ENCODE measurements at regions not wholly inside any gene's neighbourhood (a gene's known extent, or its start where the extent isn't known, plus 50 kb on each side); places are given as distances from the start of the nearest gene placed in this dataset.

DNA sequence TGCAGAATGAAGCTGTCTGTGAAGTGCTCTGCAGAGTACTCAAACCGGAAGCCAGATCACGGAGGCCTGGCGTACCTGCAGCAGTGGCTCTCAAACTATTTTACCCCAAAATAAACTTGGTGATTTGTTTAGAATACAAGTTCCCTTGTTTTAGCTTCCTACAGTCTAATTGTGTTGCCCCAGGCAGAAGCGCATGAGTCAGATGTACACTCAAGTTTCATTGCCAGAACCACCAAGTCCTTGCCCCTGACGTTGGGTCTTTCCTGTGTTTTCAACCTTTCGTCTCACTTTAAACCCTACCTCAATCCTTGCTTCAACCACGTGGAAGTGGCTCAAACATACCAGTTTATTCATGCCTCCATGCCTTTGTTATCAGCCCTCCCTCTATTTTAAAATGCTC, 66.2 kb upstream of the SLC7A11 start:
- TF ChIP-seq TAF1 (IDR thresholded peaks at IDR 0.05; ENCODE audit: low read depth, low read length) (no peak), POLR2A (IDR thresholded peaks at IDR 0.05; ENCODE audit: low read depth, low read length) (no peak), SPI1 (IDR thresholded peaks at IDR 0.05; ENCODE audit: low read depth, low read length) (no peak), POLR2AphosphoS5 (IDR thresholded peaks at IDR 0.05; ENCODE audit: low read depth, low read length) (no peak), PAX5 (IDR thresholded peaks at IDR 0.05; ENCODE audit: insufficient read depth, low read length, severe bottlenecking) (no peak)

Measured in GM12891 (cell line).